PC-9 (cell line): ENCODE measurements at regions not wholly inside any gene's neighbourhood (a gene's known extent, or its start where the extent isn't known, plus 50 kb on each side); places are given as distances from the start of the nearest gene placed in this dataset.

Experiments used
- BruUV-seq: library from RNA; stranded (reverse); fragments of 400-500 nt; replicated peaks from 2 replicates; lab custom pipeline; 2021; lab: Mats Ljungman, UMichigan
- CTCF ChIA-PET: fragments of 300-600 bp; sonication (Branson Sonifier 250); formaldehyde crosslinking; loops from one replicate; lab custom pipeline; 2022; ENCODE audit warnings: antibody characterized with exemption; lab: Charles Lee
- POLR2A ChIA-PET: fragments of 300-600 bp; sonication (Branson Sonifier 250); formaldehyde crosslinking; loops from one replicate; lab custom pipeline; 2022; ENCODE audit warnings: antibody characterized with exemption; ENCODE audit not compliant: unreplicated experiment; lab: Charles Lee
- DNase-seq, 2 experiments: peaks; one replicate each; pipeline versions ENCODE4 v3.0.0 to v3.0.0-alpha.2; 2015 to 2022; ENCODE audit warnings: mixed read lengths in 1 of 2
- H2AFZ ChIP-seq: fragments of 200-600 bp; sonication (generic); 2 replicates; pipeline ENCODE4 v1.8.1; 2017; ENCODE audit warnings: antibody characterized with exemption
- H3F3A ChIP-seq: fragments of 200-600 bp; sonication (generic); 2 replicates; pipeline ENCODE4 v1.8.1; 2017; ENCODE audit warnings: antibody characterized with exemption, mild to moderate bottlenecking, low read depth; ENCODE audit not compliant: insufficient read depth
- H3K27ac ChIP-seq: fragments of 200-600 bp; sonication (generic); 2 replicates; pipeline ENCODE4 v1.6.1; 2016; ENCODE audit warnings: mixed run types
- H3K27me3 ChIP-seq: fragments of 200-600 bp; sonication (generic); 2 replicates; pipeline ENCODE4 v1.6.1; 2016; ENCODE audit warnings: low read depth, mixed run types; ENCODE audit not compliant: insufficient read depth
- H3K36me3 ChIP-seq: fragments of 200-600 bp; sonication (generic); 2 replicates; pipeline ENCODE4 v1.6.1; 2016; ENCODE audit warnings: low read depth, mixed run types
- H3K4me1 ChIP-seq: fragments of 200-600 bp; sonication (generic); replicated peaks from 2 replicates; pipeline ENCODE4 v1.6.1; 2016; ENCODE audit warnings: mixed run types; ENCODE audit not compliant: insufficient read depth
- H3K4me2 ChIP-seq: fragments of 200-600 bp; sonication (generic); 2 replicates; pipeline ENCODE4 v1.6.1; 2017; ENCODE audit warnings: mixed run types
- H3K4me3 ChIP-seq: fragments of 200-600 bp; sonication (generic); 2 replicates; pipeline ENCODE4 v1.6.1; 2016; ENCODE audit warnings: mixed run types
- H3K79me2 ChIP-seq: fragments of 200-600 bp; sonication (generic); 2 replicates; pipeline ENCODE4 v1.6.1; 2017; ENCODE audit warnings: low read depth, mixed run types
- H3K9me2 ChIP-seq: fragments of 200-600 bp; sonication (generic); 2 replicates; pipeline ENCODE4 v1.8.1; 2017; ENCODE audit warnings: mild to moderate bottlenecking; ENCODE audit not compliant: insufficient read depth
- H3K9me3 ChIP-seq: fragments of 200-600 bp; sonication (generic); 2 replicates; pipeline ENCODE4 v1.8.1; 2016; ENCODE audit warnings: low read depth; ENCODE audit not compliant: insufficient read depth
- H4K20me1 ChIP-seq: fragments of 200-600 bp; sonication (generic); 2 replicates; pipeline ENCODE4 v1.8.1; 2017; ENCODE audit not compliant: insufficient read depth
- EZH2 ChIP-seq: fragments of 200-600 bp; sonication (generic); IDR thresholded peaks from 2 replicates; pipeline ENCODE4 v1.8.0; 2017; ENCODE audit warnings: antibody characterized with exemption, low read depth
- intact Hi-C: fragments of 100-400 bp; cut with micrococcal nuclease; formaldehyde crosslinking; loops from one replicate; pipeline ENCODE4 v1.10.0; 2022; ENCODE audit not compliant: unreplicated experiment
- TF ChIP-seq, protein P1 (sequence below): fragments of 200-600 bp; sonication (generic); conservative IDR thresholded peaks from 2 replicates; pipeline ENCODE4 v1.6.1; 2017; ENCODE audit warnings: mixed run types, antibody characterized with exemption, mild to moderate bottlenecking, moderate library complexity

DNA sequence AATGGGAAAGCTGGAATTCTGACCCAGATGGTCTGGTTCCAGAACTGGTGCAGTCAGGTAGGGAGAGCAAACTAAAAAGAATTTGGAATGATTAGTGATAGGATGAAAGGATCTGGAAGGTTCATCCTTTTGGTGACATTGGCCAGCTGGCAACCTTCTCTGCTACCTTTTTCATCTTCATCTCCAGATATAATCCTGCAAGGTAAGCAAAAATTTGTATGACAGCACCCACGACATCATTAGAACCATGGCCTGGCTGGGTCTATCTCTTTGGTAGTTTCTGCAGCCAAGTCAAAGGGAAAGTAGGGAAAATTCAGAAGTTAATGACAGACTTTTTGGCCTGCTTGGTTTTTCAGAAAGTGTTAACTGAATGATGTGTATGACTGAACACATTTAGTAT, 188.9 kb upstream of the MALRD1 start:
- H3K4me3 ChIP-seq = no peak overlapping the region
- no peak overlapping the region for H3K27ac ChIP-seq
- no peaks in the 10 kb centered on the region for H3K4me1 ChIP-seq
- no peak for DNase-seq
- no peaks in the 10 kb centered on the region for H3F3A ChIP-seq
- no peaks in the 10 kb centered on the region for H3K9me3 ChIP-seq
- POLR2A ChIA-PET = no interaction called here
- no peak for TF ChIP-seq EZH2
- TF ChIP-seq, protein P1, sequence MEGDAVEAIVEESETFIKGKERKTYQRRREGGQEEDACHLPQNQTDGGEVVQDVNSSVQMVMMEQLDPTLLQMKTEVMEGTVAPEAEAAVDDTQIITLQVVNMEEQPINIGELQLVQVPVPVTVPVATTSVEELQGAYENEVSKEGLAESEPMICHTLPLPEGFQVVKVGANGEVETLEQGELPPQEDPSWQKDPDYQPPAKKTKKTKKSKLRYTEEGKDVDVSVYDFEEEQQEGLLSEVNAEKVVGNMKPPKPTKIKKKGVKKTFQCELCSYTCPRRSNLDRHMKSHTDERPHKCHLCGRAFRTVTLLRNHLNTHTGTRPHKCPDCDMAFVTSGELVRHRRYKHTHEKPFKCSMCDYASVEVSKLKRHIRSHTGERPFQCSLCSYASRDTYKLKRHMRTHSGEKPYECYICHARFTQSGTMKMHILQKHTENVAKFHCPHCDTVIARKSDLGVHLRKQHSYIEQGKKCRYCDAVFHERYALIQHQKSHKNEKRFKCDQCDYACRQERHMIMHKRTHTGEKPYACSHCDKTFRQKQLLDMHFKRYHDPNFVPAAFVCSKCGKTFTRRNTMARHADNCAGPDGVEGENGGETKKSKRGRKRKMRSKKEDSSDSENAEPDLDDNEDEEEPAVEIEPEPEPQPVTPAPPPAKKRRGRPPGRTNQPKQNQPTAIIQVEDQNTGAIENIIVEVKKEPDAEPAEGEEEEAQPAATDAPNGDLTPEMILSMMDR = no peak
- BruUV-seq = no TSS peak
- CTCF ChIA-PET = no interaction called here
- H3K4me2 ChIP-seq = no peak overlapping the region
- no peaks in the 10 kb centered on the region for H3K9me2 ChIP-seq
- no peaks in the 10 kb centered on the region for H3K79me2 ChIP-seq
- intact Hi-C loops = no loop called here
- H3K27me3 ChIP-seq = no peaks in the 10 kb centered on the region
- no peak overlapping the region for H2AFZ ChIP-seq
- H4K20me1 ChIP-seq = no peaks in the 10 kb centered on the region
- no peaks in the 10 kb centered on the region for H3K36me3 ChIP-seq

DNA sequence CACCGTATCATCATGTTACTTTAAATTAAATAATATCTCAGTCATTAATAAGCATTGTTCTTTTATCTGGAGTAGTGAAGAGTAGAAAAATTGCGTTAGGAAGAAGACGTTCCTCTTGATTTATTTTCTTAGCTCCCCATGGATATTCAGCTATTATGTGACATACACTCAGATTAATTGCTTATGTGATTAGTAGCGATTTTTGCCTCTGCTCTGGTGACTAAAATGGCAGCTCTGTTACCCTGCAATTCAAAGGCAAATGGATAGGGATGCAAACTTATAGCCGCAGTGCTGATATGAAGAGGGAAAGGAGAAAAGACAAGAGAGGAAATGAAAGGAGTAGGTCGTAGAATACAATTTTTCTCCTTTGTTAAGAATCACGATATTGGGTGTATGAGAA, 188.4 kb upstream of the MALRD1 start:
- BruUV-seq = no TSS peak
- TF ChIP-seq EZH2 = no peak
- TF ChIP-seq, protein P1 = no peak
- Histone ChIP-seq H3K79me2 (no peaks in the 10 kb centered on the region), H4K20me1 (no peaks in the 10 kb centered on the region), H3K4me1 (no peaks in the 10 kb centered on the region), H3K9me2 (no peaks in the 10 kb centered on the region), H3K36me3 (no peaks in the 10 kb centered on the region), H3F3A (no peaks in the 10 kb centered on the region), H3K27me3 (no peaks in the 10 kb centered on the region), H3K4me3 (no peak overlapping the region), H2AFZ (no peak overlapping the region), H3K9me3 (no peaks in the 10 kb centered on the region), H3K4me2 (no peak overlapping the region), H3K27ac (no peak overlapping the region)
- POLR2A ChIA-PET = no interaction called here
- intact Hi-C loops = no loop called here
- no peak for DNase-seq
- CTCF ChIA-PET = no interaction called here

DNA sequence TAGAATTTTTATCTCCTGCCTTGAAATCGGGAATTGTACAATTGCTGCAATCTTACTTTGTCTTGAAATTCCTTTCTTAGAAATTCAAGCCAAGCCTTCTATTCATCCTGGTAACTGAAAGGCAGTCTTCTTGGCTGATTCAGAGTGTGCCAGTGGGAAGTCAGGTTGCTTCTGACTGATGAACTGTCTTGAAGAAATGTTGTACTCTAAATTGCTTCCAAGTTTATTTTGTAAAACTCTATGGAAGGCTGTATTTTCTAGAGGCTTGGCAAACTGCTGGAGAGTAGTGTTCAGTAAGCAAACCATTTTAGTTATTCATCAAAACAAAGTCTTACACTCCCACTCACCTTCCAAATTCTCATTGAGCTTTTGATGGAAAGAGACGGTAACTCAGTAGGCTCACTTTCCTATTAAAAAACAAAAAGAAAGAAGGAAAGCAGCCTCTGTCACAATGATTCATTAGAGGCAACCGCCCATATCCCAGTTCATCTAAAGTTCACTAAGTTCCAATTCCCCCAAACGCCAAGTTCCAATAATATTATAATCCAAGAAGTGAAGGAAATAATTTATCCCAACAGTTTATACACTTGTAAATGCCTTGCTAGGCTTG, 187.9 kb upstream of the MALRD1 start:
- Histone ChIP-seq H2AFZ (no peak overlapping the region), H3K9me2 (no peaks in the 10 kb centered on the region), H3K36me3 (no peaks in the 10 kb centered on the region), H3K27ac (no peak overlapping the region), H3K4me1 (no peaks in the 10 kb centered on the region), H4K20me1 (no peaks in the 10 kb centered on the region), H3K27me3 (no peaks in the 10 kb centered on the region), H3K4me3 (no peak overlapping the region), H3K79me2 (no peaks in the 10 kb centered on the region), H3F3A (no peaks in the 10 kb centered on the region), H3K9me3 (no peaks in the 10 kb centered on the region), H3K4me2 (no peak overlapping the region)
- TF ChIP-seq, protein P1 = no peak
- no peak for TF ChIP-seq EZH2
- intact Hi-C loops = no loop called here
- BruUV-seq = no TSS peak
- ChIA-PET CTCF (no interaction called here), POLR2A (no interaction called here)
- no peak for DNase-seq
